A673 (cell line): ENCODE measurements at regions not wholly inside any gene's neighbourhood (a gene's known extent, or its start where the extent isn't known, plus 50 kb on each side); places are given as distances from the start of the nearest gene placed in this dataset.
"Not testable (repeated sequence)": the region's sequence is repeated elsewhere in the genome, so short reads cannot be mapped to it uniquely, and the experiment has no call there.

Source experiments
- CTCF ChIP-seq: fragments of 300-800, 200-600 bp; sonication (generic); conservative IDR thresholded peaks from 2 replicates; pipeline ENCODE4 v1.5.1; 2017; ENCODE audit warnings: low read depth, mild to moderate bottlenecking, antibody characterized with exemption, low read length, moderate library complexity, mixed read lengths
- EZH2 ChIP-seq: fragments of 200-600 bp; sonication (generic); IDR thresholded peaks from 2 replicates; pipeline ENCODE4 v1.6.1; 2017; ENCODE audit warnings: borderline replicate concordance, low read depth, mild to moderate bottlenecking, mixed read lengths, antibody characterized with exemption, low read length; ENCODE audit not compliant: poor library complexity, severe bottlenecking

- TF ChIP-seq CTCF, EZH2: not testable (repeated sequence)
Measured at GRCh38 chr13:65323192-65323591, 1906.9 kb downstream of the PCDH9 start.
